ENCODE measurements at regions not wholly inside any gene's neighbourhood (a gene's known extent, or its start where the extent isn't known, plus 50 kb on each side); places are given as distances from the start of the nearest gene placed in this dataset.
"Not testable (repeated sequence)": the region's sequence is repeated elsewhere in the genome, so short reads cannot be mapped to it uniquely, and the experiment has no call there.

DNA sequence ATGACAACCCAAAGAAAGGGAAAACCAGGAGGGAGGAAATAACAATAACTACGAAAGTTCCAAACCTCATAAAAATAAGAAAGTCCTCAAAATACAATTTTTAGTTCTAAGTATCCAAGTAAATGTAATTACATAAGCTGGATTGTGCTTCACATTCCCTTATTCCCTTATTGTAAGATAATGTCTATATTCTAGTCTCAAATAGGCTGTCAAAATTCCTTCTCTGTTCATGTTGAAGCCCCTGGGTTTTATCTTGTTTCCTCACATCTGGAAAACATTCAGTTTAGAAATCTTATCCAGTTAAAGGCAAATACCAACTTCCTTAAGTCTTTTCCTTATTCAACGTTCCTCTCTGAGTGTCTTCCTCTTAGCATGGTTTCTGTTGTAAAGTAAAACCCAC is 282.3 kb downstream of the CD109 start:
- no peak for DNase-seq

DNA sequence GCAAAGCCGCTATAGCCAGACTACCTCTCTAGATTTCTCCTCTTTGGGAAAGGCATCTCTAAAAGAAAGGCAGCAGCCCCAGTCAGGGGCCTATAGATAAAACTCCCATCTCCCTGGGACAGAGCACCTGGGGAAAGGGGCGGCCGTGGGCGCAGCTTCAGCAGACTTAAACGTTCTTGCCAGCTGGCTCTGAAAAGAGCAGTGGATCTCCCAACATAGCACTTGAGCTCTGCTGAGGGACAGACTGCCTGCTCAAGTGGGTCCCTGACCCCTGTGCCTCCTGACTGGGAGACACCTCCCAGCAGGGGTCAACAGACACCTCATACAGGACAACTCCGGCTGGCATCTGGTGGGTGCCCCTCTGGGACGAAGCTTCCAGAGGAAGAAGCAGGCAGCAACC is 276.5 kb downstream of the CD109 start:
- DNase-seq = not testable (repeated sequence)

DNA sequence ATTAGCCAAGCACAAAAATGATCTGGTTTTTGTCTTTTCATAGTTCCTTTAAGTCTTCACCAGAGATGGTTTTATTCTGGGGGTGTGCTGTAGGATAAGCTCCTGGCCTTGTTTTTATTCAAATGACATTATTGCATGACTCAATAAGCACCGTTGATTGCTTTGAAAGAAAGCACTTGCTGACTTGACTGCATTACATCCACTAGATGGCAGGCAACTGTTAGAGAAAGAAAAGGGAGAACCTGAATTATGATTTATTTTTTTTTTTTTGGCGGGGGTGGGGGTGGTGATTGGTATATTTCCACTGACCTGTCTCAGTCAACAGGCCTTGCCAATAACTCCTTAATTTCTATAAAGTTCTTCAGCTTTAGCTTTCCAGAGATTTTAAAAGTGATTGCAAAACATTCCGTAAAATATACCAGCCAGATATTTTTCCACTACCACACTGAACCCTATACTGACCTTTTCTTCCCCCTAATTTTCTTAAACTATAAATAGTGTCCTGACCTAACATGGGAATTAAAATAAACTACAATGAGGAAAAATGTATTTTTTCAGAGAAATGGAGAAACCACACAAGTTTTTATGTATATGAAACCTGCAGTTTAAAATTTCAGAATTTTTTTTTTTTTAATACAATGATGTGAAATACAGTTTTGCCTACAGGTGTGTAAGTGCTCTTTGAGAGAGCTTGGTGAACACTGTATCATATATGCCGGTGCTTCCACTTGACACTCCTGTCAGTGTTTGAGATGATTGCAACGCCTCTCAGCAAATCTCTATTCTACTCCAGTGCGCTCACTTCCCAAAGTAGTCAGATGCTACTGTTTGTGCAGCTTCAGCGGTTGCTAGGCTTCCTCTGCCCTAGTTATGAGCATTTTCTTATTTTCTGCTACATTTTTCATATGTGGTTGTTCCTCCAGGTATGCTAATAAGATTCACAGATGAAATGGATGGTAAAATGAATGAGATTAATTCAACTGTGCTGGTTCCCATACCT is 274.3 kb downstream of the CD109 start:
- DNase-seq = no peak

DNA sequence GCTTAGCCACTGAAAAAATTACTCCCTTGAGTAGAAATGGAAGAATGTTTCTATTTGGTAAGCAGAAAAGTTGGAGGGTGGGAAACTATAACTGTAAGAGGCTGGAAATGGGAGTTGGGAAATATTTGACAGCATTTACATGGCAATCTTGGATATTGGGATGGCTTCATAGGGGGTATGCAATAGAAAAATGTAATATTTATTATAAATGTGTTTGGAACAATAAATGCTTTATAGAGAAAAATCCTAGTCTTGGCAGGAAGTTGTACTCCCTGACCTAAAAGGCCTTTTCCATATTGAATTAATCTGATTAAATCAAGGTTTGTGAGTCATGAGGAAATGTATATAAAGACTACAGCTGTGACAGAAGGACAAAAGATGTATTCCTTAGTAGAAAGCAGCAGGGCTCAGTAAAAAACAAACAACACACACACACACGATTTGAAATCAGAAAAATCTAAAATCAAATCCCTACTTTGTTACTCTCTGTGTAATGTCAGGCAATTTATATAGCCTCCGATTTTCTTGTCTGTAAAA is 272.3 kb downstream of the CD109 start:
- no peak for DNase-seq

DNA sequence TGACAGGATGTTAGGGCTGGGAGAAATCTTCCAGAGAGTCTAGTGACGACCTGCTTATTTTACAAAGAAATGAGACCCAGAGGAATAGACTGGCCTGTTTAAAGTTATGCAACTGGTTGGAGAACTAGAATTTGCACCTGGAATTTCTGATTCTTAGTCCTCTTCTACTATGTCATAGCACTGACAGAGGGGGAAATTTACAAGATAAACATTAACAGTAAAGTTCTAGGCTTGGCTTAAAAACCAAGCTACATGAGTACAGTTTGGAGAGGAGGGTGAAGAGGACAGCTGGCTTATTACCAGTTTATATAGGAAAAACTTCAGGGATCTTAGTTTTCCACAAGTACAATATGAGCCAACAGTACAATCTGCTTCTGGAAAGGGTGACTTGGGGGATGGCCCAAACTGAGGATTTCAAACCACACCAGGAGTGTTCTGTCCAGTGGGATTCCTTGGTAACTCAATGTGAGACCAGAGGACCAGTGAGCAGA is 269.6 kb downstream of the CD109 start:
- DNase-seq = no peak

DNA sequence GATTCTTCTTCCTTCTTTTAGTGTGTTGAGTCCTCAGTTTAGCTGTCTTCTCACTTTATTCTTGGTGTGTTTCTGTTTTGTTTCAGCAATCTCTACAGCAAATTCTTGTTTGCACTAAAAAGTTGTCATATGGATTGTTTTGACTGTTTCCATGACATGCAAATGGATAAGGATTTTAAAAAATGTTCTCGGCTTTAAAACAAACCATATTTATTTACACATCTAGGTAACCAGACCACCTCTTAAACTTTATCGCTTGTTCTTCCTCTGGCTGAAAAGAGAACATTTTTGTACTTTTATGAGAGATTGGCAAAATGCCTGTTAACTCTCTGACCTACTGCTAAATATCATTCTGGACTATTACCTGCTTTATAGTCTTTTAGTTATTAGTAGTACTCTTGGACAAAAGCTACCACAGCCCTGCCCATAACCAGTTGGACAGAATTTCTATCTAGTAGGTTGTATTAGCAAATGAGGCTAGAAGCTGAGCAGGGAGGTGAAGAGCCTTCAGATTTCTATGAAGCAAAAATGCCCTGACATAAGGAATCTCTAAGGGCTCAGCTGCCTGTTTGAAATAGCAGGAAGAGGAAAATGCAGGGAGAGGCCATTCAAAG is 268.3 kb downstream of the CD109 start:
- no peak for DNase-seq

DNA sequence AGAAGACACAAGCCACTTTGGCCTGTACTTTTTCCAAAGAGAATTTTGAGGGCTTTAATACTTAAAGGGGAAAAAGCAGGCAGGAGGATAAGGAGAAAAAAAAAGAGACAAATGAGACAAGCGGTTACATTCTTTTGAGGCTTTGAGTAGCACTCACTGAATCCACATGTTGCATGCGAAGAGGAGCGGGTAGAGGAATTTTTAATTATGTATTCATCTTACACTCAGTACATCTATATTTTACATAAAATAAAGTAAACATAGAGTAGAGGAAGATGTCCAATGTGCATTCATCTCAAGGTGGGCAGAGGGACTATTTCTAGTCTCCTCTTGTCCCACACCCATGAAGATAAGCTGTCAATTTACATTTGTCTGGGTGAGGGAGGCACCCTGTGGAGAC is 266.9 kb downstream of the CD109 start:
- no peak for DNase-seq

DNA sequence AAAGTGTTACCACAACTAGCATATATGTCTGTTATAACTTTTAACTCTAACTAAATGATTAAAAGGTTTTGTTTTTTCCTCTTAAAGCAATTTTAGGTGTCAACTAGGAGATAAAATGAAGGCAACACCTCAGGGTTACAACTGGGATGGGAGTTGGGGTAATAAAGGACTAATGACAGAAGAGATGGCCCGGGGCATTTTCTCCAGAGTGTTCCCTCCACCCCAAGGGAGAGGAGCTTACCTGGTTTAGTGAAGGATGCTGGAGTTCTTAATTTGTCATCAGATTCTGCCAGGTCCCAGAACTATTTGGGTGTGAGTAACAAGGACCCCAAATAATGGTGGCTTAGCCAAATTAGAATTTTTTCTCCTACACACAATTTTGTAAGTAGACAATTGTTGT is 260.3 kb downstream of the CD109 start:
- no peak for DNase-seq

DNA sequence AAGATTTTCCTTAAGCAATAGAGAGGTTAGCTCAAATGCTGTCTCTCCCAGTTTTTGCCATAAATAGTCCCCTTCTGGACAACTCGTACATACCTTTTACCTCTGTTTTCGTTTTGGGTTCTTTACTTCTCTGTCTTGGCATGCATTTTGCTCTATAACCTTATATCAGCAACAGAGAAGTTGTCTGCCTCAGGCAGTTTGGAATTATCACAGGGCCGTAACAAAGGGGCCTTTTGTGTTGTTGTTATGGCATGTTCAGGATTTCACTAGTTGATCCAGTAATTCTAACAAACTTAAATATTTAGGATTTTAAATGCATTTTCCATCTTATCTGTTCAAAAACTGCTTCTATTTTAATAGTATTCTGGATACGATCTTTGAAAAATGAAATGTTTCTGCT is 259.8 kb downstream of the CD109 start:
- DNase-seq = no peak

DNA sequence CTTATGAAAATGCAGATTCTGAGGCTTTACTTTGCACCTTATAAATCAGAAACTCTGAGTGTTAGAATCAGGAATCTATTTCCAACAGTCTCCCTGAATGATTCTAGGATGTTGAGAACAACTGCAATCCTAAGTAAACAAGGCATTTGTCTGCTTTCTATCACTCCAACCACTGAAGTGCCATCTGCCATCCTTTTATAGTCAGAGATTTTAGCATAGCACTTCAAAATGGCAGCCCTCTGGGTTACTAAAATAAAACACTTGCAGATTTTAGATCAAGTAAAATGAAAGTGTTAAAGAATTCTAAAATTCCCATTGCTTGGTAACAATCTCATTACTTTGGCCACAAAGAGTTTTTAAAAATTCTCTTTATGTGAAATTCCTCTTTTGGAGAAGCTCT is 258.9 kb downstream of the CD109 start:
- no peak for DNase-seq

DNA sequence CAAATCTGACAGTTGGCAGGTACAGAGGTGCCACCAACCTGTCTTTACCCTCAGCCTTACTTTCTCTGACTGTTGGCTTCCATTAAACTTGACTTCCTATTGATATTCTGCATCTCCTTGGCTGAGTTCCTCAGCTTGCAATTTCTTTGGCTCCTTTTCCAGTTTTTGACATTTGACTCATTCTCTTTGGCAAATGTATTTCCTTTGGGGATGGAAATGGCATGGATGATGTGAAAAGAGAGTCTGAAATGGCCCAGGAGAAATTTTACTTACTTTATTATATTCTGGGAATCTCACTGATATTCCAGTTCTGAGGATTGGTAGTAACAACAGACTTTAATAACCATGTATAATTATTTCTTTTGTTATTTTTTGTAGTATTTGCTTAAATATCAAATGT is 255.2 kb downstream of the CD109 start:
- no peak for DNase-seq

DNA sequence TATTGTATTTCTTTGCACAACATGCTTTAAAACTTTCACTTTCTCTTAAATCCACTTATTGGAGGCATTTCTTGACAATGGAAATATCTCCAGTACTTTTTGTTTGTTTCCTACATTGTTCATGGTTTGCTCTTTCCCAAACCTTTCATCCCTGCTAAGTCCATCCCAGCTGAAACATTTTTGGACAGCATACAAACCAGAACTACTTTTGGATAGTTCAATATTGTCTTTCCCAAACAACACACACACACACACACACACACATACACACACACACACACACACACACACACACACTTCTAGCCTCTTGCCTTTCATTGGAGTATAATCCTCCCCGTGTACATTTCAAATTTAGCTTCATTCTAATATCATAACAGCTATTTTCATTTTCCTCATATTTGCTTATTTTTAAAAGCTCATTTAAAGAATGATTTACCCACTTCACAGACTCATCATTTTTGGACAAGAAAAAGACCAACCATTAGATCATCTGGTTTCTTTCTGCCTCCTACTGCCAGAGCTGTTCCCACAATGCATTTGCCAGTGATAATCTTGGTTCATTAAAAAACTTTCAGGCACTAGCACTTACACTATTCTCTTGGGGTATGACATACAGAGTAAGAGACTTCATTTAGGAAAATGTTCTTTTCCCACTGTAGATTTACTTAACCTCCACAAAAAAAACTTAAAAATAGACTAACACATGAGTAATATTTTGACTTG is 248.1 kb downstream of the CD109 start:
- DNase-seq = no peak

DNA sequence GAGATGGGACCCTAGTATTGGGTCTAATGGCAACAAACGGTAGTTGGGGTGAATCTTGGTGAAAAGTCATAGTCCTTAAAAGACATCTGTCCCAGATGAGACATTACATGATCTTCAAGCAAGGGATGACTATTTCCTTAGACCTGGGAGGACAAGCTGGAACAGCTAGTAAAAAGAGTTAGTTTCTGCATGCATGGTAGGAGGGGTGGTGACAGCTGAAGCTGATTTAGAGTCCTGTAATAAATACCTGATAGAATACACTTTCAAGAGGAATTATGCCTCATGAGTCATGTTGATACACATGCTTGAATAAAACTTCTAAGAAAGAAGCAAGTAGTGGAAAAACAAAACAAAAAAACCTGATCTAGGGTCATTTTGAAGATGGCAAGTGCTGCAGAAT is 247.4 kb downstream of the CD109 start:
- no peak for DNase-seq

DNA sequence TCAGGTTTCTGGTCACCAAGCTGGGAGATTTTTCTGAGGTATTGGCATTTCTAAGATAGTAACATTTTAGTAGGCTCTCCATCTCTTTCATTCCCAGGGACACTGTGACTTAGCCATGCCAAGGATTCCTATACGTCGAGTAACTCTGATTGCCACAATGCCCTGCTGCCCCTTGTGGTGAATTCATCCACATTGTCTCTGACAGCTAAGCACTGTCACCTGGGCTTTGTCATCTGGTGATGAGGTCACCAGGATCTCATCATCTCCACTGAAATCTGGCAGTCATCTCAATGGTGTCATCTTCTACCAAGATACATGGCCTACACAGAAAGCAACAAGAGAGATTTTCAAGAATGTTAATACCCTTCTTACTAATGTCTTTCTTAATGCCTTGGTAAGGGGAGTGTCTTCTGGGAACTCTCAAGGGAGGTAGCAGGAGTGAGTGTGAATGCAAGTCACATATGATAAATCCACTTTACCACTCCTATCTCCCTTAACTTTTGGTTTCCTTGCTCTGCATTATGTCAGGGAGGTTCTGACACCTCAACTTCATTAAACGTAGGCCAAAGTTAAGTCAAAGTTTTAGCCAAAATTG is 246.7 kb downstream of the CD109 start:
- DNase-seq = no peak

DNA sequence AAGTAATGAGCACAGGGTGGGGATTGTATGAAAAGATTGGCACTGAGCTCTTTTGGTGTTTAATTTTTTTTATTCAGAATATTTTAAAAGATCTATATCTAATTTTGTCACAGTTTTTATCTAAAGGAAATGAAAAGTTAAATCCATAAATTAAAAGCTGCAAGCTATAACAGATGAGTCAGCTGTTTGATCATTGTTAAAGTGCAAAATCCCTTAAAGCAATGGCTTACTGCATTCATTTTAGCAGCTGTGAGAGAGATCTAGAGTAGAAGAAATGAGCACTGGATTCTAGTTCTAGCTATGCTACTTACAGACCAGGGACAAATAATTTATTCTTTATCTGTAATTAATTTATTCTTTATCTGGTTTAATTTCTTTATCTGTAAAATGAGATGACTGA is 245.9 kb downstream of the CD109 start:
- DNase-seq = no peak

DNA sequence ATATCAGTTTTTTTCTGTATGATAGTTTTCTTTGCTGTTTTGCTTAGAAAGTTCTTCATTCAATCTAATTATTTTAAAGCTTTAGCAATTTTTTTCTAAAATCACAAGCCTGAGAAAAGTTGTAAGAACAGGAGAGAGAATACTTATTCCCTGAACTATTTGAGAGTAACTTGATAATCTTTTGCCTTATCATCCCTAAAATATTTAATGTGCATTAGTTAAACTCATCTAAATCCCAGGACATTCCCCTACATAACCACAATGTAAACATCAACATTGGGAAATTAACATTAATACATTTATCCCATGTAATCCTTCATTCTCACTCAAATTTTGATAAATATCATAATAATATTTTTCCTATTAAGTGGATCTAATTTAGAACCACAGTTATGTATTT is 241.8 kb downstream of the CD109 start:
- DNase-seq = no peak

DNA sequence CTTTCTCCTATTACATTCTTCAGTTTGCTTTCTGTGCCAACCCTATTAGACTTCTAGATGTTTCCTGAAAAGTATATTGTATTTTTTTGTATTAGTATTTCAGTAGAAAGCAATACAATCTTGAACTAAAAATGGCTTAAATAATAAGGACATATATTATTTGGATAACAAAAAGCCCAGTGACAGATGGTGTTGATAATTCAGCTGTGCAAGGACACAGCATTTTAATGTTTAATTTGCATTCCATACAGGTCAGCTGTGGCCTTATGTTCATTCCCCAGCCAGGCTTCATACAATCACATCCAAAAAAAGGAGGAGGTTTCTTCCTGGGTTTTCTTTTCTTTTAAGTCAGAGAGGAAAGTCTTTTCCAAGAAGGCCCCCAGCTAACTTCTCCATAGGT is 236.9 kb downstream of the CD109 start:
- DNase-seq = no peak

DNA sequence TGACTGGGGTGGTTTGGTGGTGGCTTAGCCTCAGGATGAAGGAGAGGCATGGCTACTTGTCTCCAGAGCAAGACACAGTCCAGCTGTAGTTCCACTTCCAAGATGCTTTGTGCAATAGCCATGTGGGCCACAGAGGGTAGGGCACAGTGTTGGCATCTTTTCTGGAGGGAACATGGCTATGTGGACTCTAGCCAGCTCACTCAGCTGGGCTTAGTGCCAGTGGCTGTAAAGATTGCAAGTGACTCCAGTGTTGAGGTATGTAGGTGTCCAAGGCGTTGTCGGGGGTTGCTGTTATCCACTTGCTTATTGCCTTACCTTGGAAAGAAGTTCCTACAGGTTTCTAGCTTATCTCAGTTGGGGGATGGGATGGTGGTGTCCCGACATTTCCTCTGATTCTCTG is 233.4 kb downstream of the CD109 start:
- no peak for DNase-seq

DNA sequence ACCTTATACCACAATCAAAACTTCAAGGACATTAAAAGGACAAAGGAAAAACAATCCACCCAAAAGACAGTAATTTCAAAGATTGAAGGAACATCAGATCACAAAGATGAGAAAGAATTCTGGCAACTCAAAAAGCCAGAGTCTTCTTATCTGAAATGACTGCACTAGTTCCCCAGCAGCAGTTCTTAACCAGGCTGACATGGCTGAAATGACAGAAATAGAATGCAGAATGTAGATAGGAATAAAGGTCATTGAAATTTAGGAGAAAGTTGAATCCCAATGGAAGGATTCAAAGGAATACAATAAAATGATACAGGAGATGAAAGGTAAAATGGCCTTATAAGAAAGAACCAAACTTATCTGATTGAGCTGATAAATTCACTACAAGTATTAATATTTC is 231.4 kb downstream of the CD109 start:
- no peak for DNase-seq

DNA sequence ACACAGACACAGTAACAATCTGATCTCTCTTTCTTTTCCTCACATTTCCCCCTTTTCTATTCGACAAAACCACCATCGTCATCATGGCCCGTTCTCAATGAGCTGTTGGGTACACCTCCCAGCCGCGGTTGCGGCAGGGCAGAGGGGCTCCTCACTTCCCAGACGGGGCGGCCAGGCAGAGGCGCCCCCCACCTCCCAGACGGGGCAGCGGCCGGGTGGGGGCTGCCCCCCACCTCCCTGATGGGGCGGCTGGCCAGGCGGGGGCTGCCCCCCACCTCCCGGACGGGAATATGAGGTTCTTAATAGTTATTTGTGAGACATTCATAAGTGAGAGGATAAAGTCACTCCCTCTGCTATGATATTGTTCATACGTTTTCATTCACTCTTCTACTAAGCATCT is 229.7 kb downstream of the CD109 start:
- not testable (repeated sequence) for DNase-seq

DNA sequence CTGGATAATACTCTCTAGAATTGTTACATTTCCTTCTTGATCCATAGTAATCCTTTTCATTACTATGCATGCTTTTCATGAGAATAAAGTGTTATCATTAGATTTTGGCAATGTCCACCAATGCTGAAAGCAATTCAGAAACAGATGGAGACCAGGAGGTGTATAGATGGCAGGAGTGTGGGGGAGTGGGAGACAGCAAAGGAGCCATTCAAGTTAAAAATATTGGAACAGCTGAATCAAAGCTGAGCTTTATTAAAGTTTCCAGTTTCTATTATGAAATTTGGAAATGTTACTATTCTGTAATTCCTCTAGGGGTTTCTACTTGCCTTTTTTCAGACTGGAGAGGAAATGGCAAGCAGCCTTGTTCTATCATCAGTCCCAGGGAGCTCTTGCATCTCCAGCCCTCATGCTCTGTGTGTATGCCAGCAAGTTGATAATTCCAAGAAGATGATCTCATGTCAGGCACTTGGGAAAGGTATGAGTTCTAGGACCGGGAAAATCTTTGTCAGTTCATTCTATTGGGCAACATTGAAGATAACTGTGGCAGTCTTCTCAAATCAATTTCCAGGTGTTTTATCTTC is 228.0 kb downstream of the CD109 start:
- no peak for DNase-seq

DNA sequence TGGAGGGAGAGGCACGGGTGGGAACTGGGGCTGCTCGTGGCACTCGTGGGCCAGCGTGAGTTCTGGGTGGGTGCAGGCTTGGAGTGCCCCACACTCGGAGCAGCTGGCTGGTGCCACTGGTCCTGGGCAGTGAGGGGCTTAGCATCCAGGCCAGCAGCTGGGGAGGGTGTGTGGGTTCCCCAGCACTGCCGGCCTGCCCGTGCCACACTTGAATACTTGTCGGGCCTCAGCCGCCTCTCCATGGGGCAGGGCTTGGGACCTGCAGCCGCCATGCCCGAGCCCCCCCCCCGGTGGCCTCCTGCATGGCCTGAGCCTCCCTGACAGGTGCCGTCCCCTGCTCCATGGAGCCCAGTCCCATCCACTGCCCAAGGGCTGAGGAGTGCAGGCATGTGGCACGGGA is 207.2 kb downstream of the CD109 start:
- no peak for DNase-seq

DNA sequence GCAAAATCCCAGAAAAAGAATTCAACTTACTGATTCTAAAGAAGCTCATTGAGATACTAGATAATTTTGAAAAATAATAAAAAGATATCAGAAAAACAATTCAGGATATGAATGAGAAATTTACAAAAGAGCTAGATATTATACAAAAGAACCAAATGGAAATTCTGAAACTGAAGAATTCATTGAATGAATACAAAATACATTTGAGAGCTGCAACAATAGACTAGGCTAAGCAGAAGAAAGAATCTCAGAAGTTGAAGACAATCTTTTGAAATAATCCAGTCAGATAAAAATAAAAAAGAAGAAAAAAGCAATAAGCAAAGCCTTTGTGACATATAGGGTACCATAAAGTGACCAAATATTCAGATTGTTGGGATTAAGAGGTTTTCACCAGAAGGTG is 206.0 kb downstream of the CD109 start:
- DNase-seq = no peak

Measured in CD4-positive, alpha-beta T cell treated with Interferon gamma for 1 hour (primary cell).